A673 (cell line): ENCODE measurements at regions not wholly inside any gene's neighbourhood (a gene's known extent, or its start where the extent isn't known, plus 50 kb on each side); places are given as distances from the start of the nearest gene placed in this dataset.

Experiments used
- EZH2 ChIP-seq: fragments of 200-600 bp; sonication (generic); IDR thresholded peaks from 2 replicates; pipeline ENCODE4 v1.6.1; 2017; ENCODE audit warnings: borderline replicate concordance, low read depth, mild to moderate bottlenecking, mixed read lengths, antibody characterized with exemption, low read length; ENCODE audit not compliant: poor library complexity, severe bottlenecking
- TF ChIP-seq, protein P1 (sequence below): fragments of 300-800, 200-600 bp; sonication (generic); conservative IDR thresholded peaks from 2 replicates; pipeline ENCODE4 v1.5.1; 2017; ENCODE audit warnings: low read depth, mild to moderate bottlenecking, antibody characterized with exemption, low read length, moderate library complexity, mixed read lengths

GRCh38 chr15:92733934-92734521 lies 78.5 kb upstream of the FAM174B start:
- TF ChIP-seq, protein P1, sequence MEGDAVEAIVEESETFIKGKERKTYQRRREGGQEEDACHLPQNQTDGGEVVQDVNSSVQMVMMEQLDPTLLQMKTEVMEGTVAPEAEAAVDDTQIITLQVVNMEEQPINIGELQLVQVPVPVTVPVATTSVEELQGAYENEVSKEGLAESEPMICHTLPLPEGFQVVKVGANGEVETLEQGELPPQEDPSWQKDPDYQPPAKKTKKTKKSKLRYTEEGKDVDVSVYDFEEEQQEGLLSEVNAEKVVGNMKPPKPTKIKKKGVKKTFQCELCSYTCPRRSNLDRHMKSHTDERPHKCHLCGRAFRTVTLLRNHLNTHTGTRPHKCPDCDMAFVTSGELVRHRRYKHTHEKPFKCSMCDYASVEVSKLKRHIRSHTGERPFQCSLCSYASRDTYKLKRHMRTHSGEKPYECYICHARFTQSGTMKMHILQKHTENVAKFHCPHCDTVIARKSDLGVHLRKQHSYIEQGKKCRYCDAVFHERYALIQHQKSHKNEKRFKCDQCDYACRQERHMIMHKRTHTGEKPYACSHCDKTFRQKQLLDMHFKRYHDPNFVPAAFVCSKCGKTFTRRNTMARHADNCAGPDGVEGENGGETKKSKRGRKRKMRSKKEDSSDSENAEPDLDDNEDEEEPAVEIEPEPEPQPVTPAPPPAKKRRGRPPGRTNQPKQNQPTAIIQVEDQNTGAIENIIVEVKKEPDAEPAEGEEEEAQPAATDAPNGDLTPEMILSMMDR = no peak
- TF ChIP-seq EZH2 = no peak
